ENCODE measurements at regions not wholly inside any gene's neighbourhood (a gene's known extent, or its start where the extent isn't known, plus 50 kb on each side); places are given as distances from the start of the nearest gene placed in this dataset.
"Not testable (repeated sequence)": the region's sequence is repeated elsewhere in the genome, so short reads cannot be mapped to it uniquely, and the experiment has no call there.

- ATAC-seq (ENCODE audit: poor library complexity) (no peak), DNase-seq (no peak)
- Histone ChIP-seq H3K36me3 (ENCODE audit: insufficient read depth, low read length) (no peaks in the 10 kb centered on the region), H3K4me1 (ENCODE audit: insufficient read depth, low read length) (no peaks in the 10 kb centered on the region), H3K27me3 (ENCODE audit: control insufficient read depth in 1 of 2, insufficient read depth in 2 of 2, low read length in 2 of 2) (peaks cover 0 to 4% of the 10 kb centered on the region in 2 experiments), H3K4me3 (ENCODE audit: low read length) (no peak overlapping the region), H3K27ac (ENCODE audit: low read depth in 1 of 2, low read length in 2 of 2) (no peak overlapping the region), H3K9me3 (ENCODE audit: control insufficient read depth in 1 of 2, insufficient read depth in 1 of 2, low read length in 2 of 2) (peaks cover 0 to 2% of the 10 kb centered on the region in 2 experiments)
- CTCF ChIA-PET, result no interaction called here
- Mint-ChIP-seq H3K36me3 (ENCODE audit: low read depth) (no peaks in the 10 kb centered on the region), H3K4me3 (no peak overlapping the region), H3K4me1 (ENCODE audit: low read depth) (no peaks in the 10 kb centered on the region), H3K27me3 (peaks cover 22% of the 10 kb centered on the region), H3K27ac (no peak overlapping the region), H3K9me3 (no peaks in the 10 kb centered on the region)
- intact Hi-C loops (cut with DNase I, micrococcal nuclease), result no loop called here
- no peak for TF ChIP-seq CTCF (IDR thresholded peaks at IDR 0.05)
- POLR2A ChIA-PET, result no interaction called here
Measured at GRCh38 chr5:127192150-127192549, 98.4 kb upstream of the MEGF10 start.

- Mint-ChIP-seq H3K27me3 (peaks cover 15% of the 10 kb centered on the region), H3K9me3 (no peaks in the 10 kb centered on the region), H3K4me1 (ENCODE audit: low read depth) (no peaks in the 10 kb centered on the region), H3K36me3 (ENCODE audit: low read depth) (no peaks in the 10 kb centered on the region), H3K4me3 (no peak overlapping the region), H3K27ac (no peak overlapping the region)
- Histone ChIP-seq H3K27ac (ENCODE audit: low read depth in 1 of 2, low read length in 2 of 2) (no peak overlapping the region), H3K9me3 (ENCODE audit: control insufficient read depth in 1 of 2, insufficient read depth in 1 of 2, low read length in 2 of 2) (peaks cover 0 to 5% of the 10 kb centered on the region in 2 experiments), H3K4me1 (ENCODE audit: insufficient read depth, low read length) (no peaks in the 10 kb centered on the region), H3K36me3 (ENCODE audit: insufficient read depth, low read length) (no peaks in the 10 kb centered on the region), H3K27me3 (ENCODE audit: control insufficient read depth in 1 of 2, insufficient read depth in 2 of 2, low read length in 2 of 2) (peaks cover 0 to 4% of the 10 kb centered on the region in 2 experiments), H3K4me3 (ENCODE audit: low read length) (no peak overlapping the region)
- CTCF ChIA-PET, result no interaction called here
- POLR2A ChIA-PET, result no interaction called here
- intact Hi-C loops (cut with DNase I, micrococcal nuclease), result no loop called here
- ATAC-seq (ENCODE audit: poor library complexity), result no peak
- TF ChIP-seq CTCF (IDR thresholded peaks at IDR 0.05), result no peak
- DNase-seq, result no peak
Measured at GRCh38 chr5:127192836-127193338, 97.7 kb upstream of the MEGF10 start.

GRCh38 chr5:127196042-127196441, 94.6 kb upstream of the MEGF10 start:
- CTCF ChIA-PET, result interaction anchor here (1.2 kb wide), 1 partner anchor 13 kb away, joined by 4 read pairs; no protein-coding TSS in a partner anchor
- Mint-ChIP-seq H3K4me3 (no peak overlapping the region), H3K36me3 (ENCODE audit: low read depth) (no peaks in the 10 kb centered on the region), H3K27ac (no peak overlapping the region), H3K9me3 (peaks cover 4% of the 10 kb centered on the region), H3K4me1 (ENCODE audit: low read depth) (no peaks in the 10 kb centered on the region), H3K27me3 (peaks cover 35% of the 10 kb centered on the region)
- H3K9me3 ChIP-seq (ENCODE audit: control insufficient read depth in 1 of 2, insufficient read depth in 1 of 2, low read length in 2 of 2), result peaks cover 0 to 5% of the 10 kb centered on the region in 2 experiments
- intact Hi-C loops (cut with DNase I, micrococcal nuclease), result no loop called here
- H3K27me3 ChIP-seq (ENCODE audit: control insufficient read depth in 1 of 2, insufficient read depth in 2 of 2, low read length in 2 of 2), result no peaks in the 10 kb centered on the region
- no peaks in the 10 kb centered on the region for H3K4me1 ChIP-seq (ENCODE audit: insufficient read depth, low read length)
- H3K36me3 ChIP-seq (ENCODE audit: insufficient read depth, low read length), result no peaks in the 10 kb centered on the region
- ATAC-seq (ENCODE audit: poor library complexity) (no peak), DNase-seq (no peak)
- no peak for TF ChIP-seq CTCF (IDR thresholded peaks at IDR 0.05)
- POLR2A ChIA-PET, result no interaction called here
- H3K27ac ChIP-seq (ENCODE audit: low read depth in 1 of 2, low read length in 2 of 2), result no peak overlapping the region
- no peak overlapping the region for H3K4me3 ChIP-seq (ENCODE audit: low read length)

- H3K4me1 ChIP-seq (ENCODE audit: insufficient read depth, low read length); H3K4me3 ChIP-seq (ENCODE audit: low read length); H3K27me3 ChIP-seq (ENCODE audit: control insufficient read depth in 1 of 2, insufficient read depth in 2 of 2, low read length in 2 of 2); H3K4me3 Mint-ChIP-seq; H3K9me3 Mint-ChIP-seq; CTCF ChIA-PET; H3K36me3 Mint-ChIP-seq (ENCODE audit: low read depth); H3K9me3 ChIP-seq (ENCODE audit: control insufficient read depth in 1 of 2, insufficient read depth in 1 of 2, low read length in 2 of 2); H3K27ac ChIP-seq (ENCODE audit: low read depth in 1 of 2, low read length in 2 of 2); H3K27ac Mint-ChIP-seq; ATAC-seq (ENCODE audit: poor library complexity); H3K4me1 Mint-ChIP-seq (ENCODE audit: low read depth); DNase-seq; H3K36me3 ChIP-seq (ENCODE audit: insufficient read depth, low read length); POLR2A ChIA-PET; intact Hi-C loops (cut with DNase I, micrococcal nuclease): not testable (repeated sequence)
- H3K27me3 Mint-ChIP-seq, result peaks cover 37% of the 10 kb centered on the region
Measured at GRCh38 chr5:127197402-127198167, 93.0 kb upstream of the MEGF10 start.

- POLR2A ChIA-PET; H3K4me1 ChIP-seq (ENCODE audit: insufficient read depth, low read length); intact Hi-C loops (cut with DNase I, micrococcal nuclease); H3K36me3 ChIP-seq (ENCODE audit: insufficient read depth, low read length); H3K9me3 Mint-ChIP-seq; H3K4me1 Mint-ChIP-seq (ENCODE audit: low read depth); H3K4me3 ChIP-seq (ENCODE audit: low read length); H3K27ac Mint-ChIP-seq; H3K9me3 ChIP-seq (ENCODE audit: control insufficient read depth in 1 of 2, insufficient read depth in 1 of 2, low read length in 2 of 2); H3K4me3 Mint-ChIP-seq; DNase-seq; H3K27ac ChIP-seq (ENCODE audit: low read depth in 1 of 2, low read length in 2 of 2); H3K36me3 Mint-ChIP-seq (ENCODE audit: low read depth); CTCF ChIA-PET; H3K27me3 ChIP-seq (ENCODE audit: control insufficient read depth in 1 of 2, insufficient read depth in 2 of 2, low read length in 2 of 2); ATAC-seq (ENCODE audit: poor library complexity): not testable (repeated sequence)
- peaks cover 23% of the 10 kb centered on the region for H3K27me3 Mint-ChIP-seq
Measured at GRCh38 chr5:127202738-127203137, 87.9 kb upstream of the MEGF10 start.

Measured in CD4-positive, alpha-beta T cell (primary cell).